ENCODE measurements at regions not wholly inside any gene's neighbourhood (a gene's known extent, or its start where the extent isn't known, plus 50 kb on each side); places are given as distances from the start of the nearest gene placed in this dataset.

GRCh38 chr13:91045351-91046034, 302.0 kb upstream of the MIR17HG start:
- no peaks in the 10 kb centered on the region for H3K27me3 ChIP-seq (ENCODE audit: insufficient read depth, low read length)
- H3K4ac ChIP-seq (ENCODE audit: low read depth, low read length): no peak overlapping the region
- H3K36me3 ChIP-seq (ENCODE audit: control insufficient read depth in 1 of 2, insufficient read depth in 2 of 2, low read length in 2 of 2): no peaks in the 10 kb centered on the region
- no peaks in the 10 kb centered on the region for H3K79me2 ChIP-seq (ENCODE audit: control insufficient read depth, insufficient read depth, low read length, poor library complexity)
- no peaks in the 10 kb centered on the region for H3K79me1 ChIP-seq (ENCODE audit: low read length)
- no peak overlapping the region for H3K27ac ChIP-seq (ENCODE audit: low read depth, low read length)
- H2AK5ac ChIP-seq (ENCODE audit: low read length): no peak overlapping the region
- DNase-seq: peak in 1 of 2 donors; percentile 19
- WGBS (ENCODE audit: extremely low coverage, insufficient coverage, insufficient read length): no CpG with 5 or more reads among the region's 5 CpGs
- no peak overlapping the region for H4K8ac ChIP-seq (ENCODE audit: low read depth, low read length)
- no peak overlapping the region for H2BK120ac ChIP-seq (ENCODE audit: insufficient read depth, low read length, poor library complexity)
- H3K9me3 ChIP-seq (ENCODE audit: insufficient read depth, low read depth, low read length): no peaks in the 10 kb centered on the region
- no peak overlapping the region for H3K23ac ChIP-seq (ENCODE audit: low read length)
- no peak overlapping the region for H4K91ac ChIP-seq (ENCODE audit: low read depth, low read length)
- no peak overlapping the region for H3K9ac ChIP-seq (ENCODE audit: low read length)
- H2BK12ac ChIP-seq (ENCODE audit: low read length): no peak overlapping the region
- H3K4me1 ChIP-seq (ENCODE audit: control insufficient read depth in 1 of 2, insufficient read depth in 2 of 2, low read length in 2 of 2): no peaks in the 10 kb centered on the region
- H2BK5ac ChIP-seq (ENCODE audit: low read depth, low read length, poor library complexity): no peak overlapping the region
- no peak overlapping the region for H3K4me2 ChIP-seq (ENCODE audit: low read length)
- H2AFZ ChIP-seq (ENCODE audit: insufficient read depth, low read length, poor library complexity): no peak overlapping the region
- no peak overlapping the region for H3K4me3 ChIP-seq (ENCODE audit: low read depth, low read length)
- H3K18ac ChIP-seq (ENCODE audit: low read length): no peak overlapping the region
- no peak overlapping the region for H4K12ac ChIP-seq (ENCODE audit: low read depth, low read length)
- no peak overlapping the region for H3K14ac ChIP-seq (ENCODE audit: low read length)

- Histone ChIP-seq H3K18ac (ENCODE audit: low read length) (no peak overlapping the region), H3K23ac (ENCODE audit: low read length) (no peak overlapping the region), H3K79me2 (ENCODE audit: control insufficient read depth, insufficient read depth, low read length, poor library complexity) (no peaks in the 10 kb centered on the region), H4K8ac (ENCODE audit: low read depth, low read length) (no peak overlapping the region), H2BK12ac (ENCODE audit: low read length) (no peak overlapping the region), H3K79me1 (ENCODE audit: low read length) (no peaks in the 10 kb centered on the region), H3K4ac (ENCODE audit: low read depth, low read length) (no peak overlapping the region), H3K4me2 (ENCODE audit: low read length) (no peak overlapping the region), H3K4me1 (ENCODE audit: control insufficient read depth in 1 of 2, insufficient read depth in 2 of 2, low read length in 2 of 2) (no peaks in the 10 kb centered on the region), H3K9ac (ENCODE audit: low read length) (no peak overlapping the region), H3K4me3 (ENCODE audit: low read depth, low read length) (no peak overlapping the region), H2AK5ac (ENCODE audit: low read length) (no peak overlapping the region), H3K14ac (ENCODE audit: low read length) (no peak overlapping the region), H3K27me3 (ENCODE audit: insufficient read depth, low read length) (no peaks in the 10 kb centered on the region), H3K36me3 (ENCODE audit: control insufficient read depth in 1 of 2, insufficient read depth in 2 of 2, low read length in 2 of 2) (no peaks in the 10 kb centered on the region), H2AFZ (ENCODE audit: insufficient read depth, low read length, poor library complexity) (no peak overlapping the region), H4K12ac (ENCODE audit: low read depth, low read length) (no peak overlapping the region), H3K27ac (ENCODE audit: low read depth, low read length) (no peak overlapping the region), H2BK5ac (ENCODE audit: low read depth, low read length, poor library complexity) (no peak overlapping the region), H4K91ac (ENCODE audit: low read depth, low read length) (no peak overlapping the region), H3K9me3 (ENCODE audit: insufficient read depth, low read depth, low read length) (no peaks in the 10 kb centered on the region), H2BK120ac (ENCODE audit: insufficient read depth, low read length, poor library complexity) (no peak overlapping the region)
- DNase-seq: no peak
- no CpG with 5 or more reads among the region's 4 CpGs for WGBS (ENCODE audit: extremely low coverage, insufficient coverage, insufficient read length)
These were observed 300.7 kb upstream of the MIR17HG start for GRCh38 chr13:91046715-91047327.

GRCh38 chr13:91050970-91051369, 296.5 kb upstream of the MIR17HG start:
- no peak overlapping the region for H3K14ac ChIP-seq (ENCODE audit: low read length)
- H3K9me3 ChIP-seq (ENCODE audit: insufficient read depth, low read depth, low read length): no peaks in the 10 kb centered on the region
- no peak overlapping the region for H2AFZ ChIP-seq (ENCODE audit: insufficient read depth, low read length, poor library complexity)
- no peak for DNase-seq
- H3K36me3 ChIP-seq (ENCODE audit: control insufficient read depth in 1 of 2, insufficient read depth in 2 of 2, low read length in 2 of 2): no peaks in the 10 kb centered on the region
- no peak overlapping the region for H4K8ac ChIP-seq (ENCODE audit: low read depth, low read length)
- no peak overlapping the region for H4K91ac ChIP-seq (ENCODE audit: low read depth, low read length)
- H3K79me2 ChIP-seq (ENCODE audit: control insufficient read depth, insufficient read depth, low read length, poor library complexity): no peaks in the 10 kb centered on the region
- no peak overlapping the region for H3K4ac ChIP-seq (ENCODE audit: low read depth, low read length)
- H2BK12ac ChIP-seq (ENCODE audit: low read length): no peak overlapping the region
- H3K23ac ChIP-seq (ENCODE audit: low read length): no peak overlapping the region
- H3K4me2 ChIP-seq (ENCODE audit: low read length): no peak overlapping the region
- no peaks in the 10 kb centered on the region for H3K27me3 ChIP-seq (ENCODE audit: insufficient read depth, low read length)
- no peak overlapping the region for H2AK5ac ChIP-seq (ENCODE audit: low read length)
- no peak overlapping the region for H2BK120ac ChIP-seq (ENCODE audit: insufficient read depth, low read length, poor library complexity)
- no CpG with 5 or more reads among the region's 2 CpGs for WGBS (ENCODE audit: extremely low coverage, insufficient coverage, insufficient read length)
- no peaks in the 10 kb centered on the region for H3K4me1 ChIP-seq (ENCODE audit: control insufficient read depth in 1 of 2, insufficient read depth in 2 of 2, low read length in 2 of 2)
- H3K18ac ChIP-seq (ENCODE audit: low read length): no peak overlapping the region
- no peak overlapping the region for H3K4me3 ChIP-seq (ENCODE audit: low read depth, low read length)
- no peaks in the 10 kb centered on the region for H3K79me1 ChIP-seq (ENCODE audit: low read length)
- H3K9ac ChIP-seq (ENCODE audit: low read length): no peak overlapping the region
- no peak overlapping the region for H3K27ac ChIP-seq (ENCODE audit: low read depth, low read length)
- H2BK5ac ChIP-seq (ENCODE audit: low read depth, low read length, poor library complexity): no peak overlapping the region
- no peak overlapping the region for H4K12ac ChIP-seq (ENCODE audit: low read depth, low read length)

GRCh38 chr13:91052876-91053275, 294.6 kb upstream of the MIR17HG start:
- no peak overlapping the region for H3K4ac ChIP-seq (ENCODE audit: low read depth, low read length)
- H3K14ac ChIP-seq (ENCODE audit: low read length): no peak overlapping the region
- no peak overlapping the region for H4K8ac ChIP-seq (ENCODE audit: low read depth, low read length)
- no peak overlapping the region for H2BK120ac ChIP-seq (ENCODE audit: insufficient read depth, low read length, poor library complexity)
- WGBS (ENCODE audit: extremely low coverage, insufficient coverage, insufficient read length): no CpG with 5 or more reads among the region's 1 CpG
- H3K27me3 ChIP-seq (ENCODE audit: insufficient read depth, low read length): no peaks in the 10 kb centered on the region
- H3K18ac ChIP-seq (ENCODE audit: low read length): no peak overlapping the region
- no peaks in the 10 kb centered on the region for H3K9me3 ChIP-seq (ENCODE audit: insufficient read depth, low read depth, low read length)
- no peak overlapping the region for H4K91ac ChIP-seq (ENCODE audit: low read depth, low read length)
- no peak overlapping the region for H2AK5ac ChIP-seq (ENCODE audit: low read length)
- DNase-seq: no peak
- H3K79me2 ChIP-seq (ENCODE audit: control insufficient read depth, insufficient read depth, low read length, poor library complexity): no peaks in the 10 kb centered on the region
- H4K12ac ChIP-seq (ENCODE audit: low read depth, low read length): no peak overlapping the region
- no peak overlapping the region for H2BK12ac ChIP-seq (ENCODE audit: low read length)
- H3K4me2 ChIP-seq (ENCODE audit: low read length): no peak overlapping the region
- H3K23ac ChIP-seq (ENCODE audit: low read length): no peak overlapping the region
- no peaks in the 10 kb centered on the region for H3K79me1 ChIP-seq (ENCODE audit: low read length)
- no peak overlapping the region for H3K27ac ChIP-seq (ENCODE audit: low read depth, low read length)
- H3K4me1 ChIP-seq (ENCODE audit: control insufficient read depth in 1 of 2, insufficient read depth in 2 of 2, low read length in 2 of 2): no peaks in the 10 kb centered on the region
- H3K36me3 ChIP-seq (ENCODE audit: control insufficient read depth in 1 of 2, insufficient read depth in 2 of 2, low read length in 2 of 2): no peaks in the 10 kb centered on the region
- H2AFZ ChIP-seq (ENCODE audit: insufficient read depth, low read length, poor library complexity): no peak overlapping the region
- H3K4me3 ChIP-seq (ENCODE audit: low read depth, low read length): no peak overlapping the region
- no peak overlapping the region for H2BK5ac ChIP-seq (ENCODE audit: low read depth, low read length, poor library complexity)
- no peak overlapping the region for H3K9ac ChIP-seq (ENCODE audit: low read length)

Data from trophoblast cell (in vitro differentiated cells and primary cell).